ENCODE measurements at regions not wholly inside any gene's neighbourhood (a gene's known extent, or its start where the extent isn't known, plus 50 kb on each side); places are given as distances from the start of the nearest gene placed in this dataset.

DNA sequence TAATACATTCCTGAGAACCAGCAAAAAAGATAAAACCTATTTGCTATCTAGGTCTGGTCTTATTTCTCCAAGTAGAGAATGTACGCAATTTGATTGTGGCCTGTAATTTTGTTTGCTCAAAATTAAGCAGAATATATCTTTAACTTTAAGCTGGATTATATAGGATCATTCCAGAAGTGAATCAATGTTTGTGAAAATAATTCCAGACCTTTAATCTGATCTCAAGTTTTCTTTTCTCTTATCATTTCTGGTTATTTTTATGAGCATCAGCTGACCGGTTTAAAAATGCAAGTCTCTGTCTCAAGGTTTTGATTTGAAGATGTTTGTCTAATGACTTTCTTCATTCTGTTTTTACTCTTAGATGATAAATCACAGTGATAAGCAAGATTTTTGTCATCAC lies 997.9 kb upstream of the FLRT2 start:
- Histone ChIP-seq H3K9me3 (replicated peaks; ENCODE audit: low read length) (no peaks in the 10 kb centered on the region), H3K27me3 (ENCODE audit: control insufficient read depth, insufficient read depth, low read length) (no peaks in the 10 kb centered on the region), H3K36me3 (ENCODE audit: insufficient read depth, low read length) (no peaks in the 10 kb centered on the region), H3K4me1 (ENCODE audit: control insufficient read depth, insufficient read depth, low read length) (no peaks in the 10 kb centered on the region), H3K4me3 (ENCODE audit: low read length) (no peak overlapping the region), H3K4me2 (ENCODE audit: low read length) (no peak overlapping the region), H3K9ac (ENCODE audit: low read depth, low read length) (no peak overlapping the region)

- Histone ChIP-seq H3K9me3 (replicated peaks; ENCODE audit: low read length) (no peaks in the 10 kb centered on the region), H3K4me3 (ENCODE audit: low read length) (no peak overlapping the region), H3K27me3 (ENCODE audit: control insufficient read depth, insufficient read depth, low read length) (no peaks in the 10 kb centered on the region), H3K4me2 (ENCODE audit: low read length) (no peak overlapping the region), H3K9ac (ENCODE audit: low read depth, low read length) (no peak overlapping the region), H3K36me3 (ENCODE audit: insufficient read depth, low read length) (no peaks in the 10 kb centered on the region), H3K4me1 (ENCODE audit: control insufficient read depth, insufficient read depth, low read length) (no peaks in the 10 kb centered on the region)
Observed at GRCh38 chr14:84533181-84533725, 996.7 kb upstream of the FLRT2 start.

- H3K4me2 ChIP-seq (ENCODE audit: low read length): no peak overlapping the region
- H3K4me3 ChIP-seq (ENCODE audit: low read length): no peak overlapping the region
- H3K9ac ChIP-seq (ENCODE audit: low read depth, low read length): no peak overlapping the region
- no peaks in the 10 kb centered on the region for H3K4me1 ChIP-seq (ENCODE audit: control insufficient read depth, insufficient read depth, low read length)
- H3K36me3 ChIP-seq (ENCODE audit: insufficient read depth, low read length): no peaks in the 10 kb centered on the region
- no peaks in the 10 kb centered on the region for H3K27me3 ChIP-seq (ENCODE audit: control insufficient read depth, insufficient read depth, low read length)
- H3K9me3 ChIP-seq (replicated peaks; ENCODE audit: low read length): no peaks in the 10 kb centered on the region
Observed at GRCh38 chr14:84533791-84534190, 996.2 kb upstream of the FLRT2 start.

DNA sequence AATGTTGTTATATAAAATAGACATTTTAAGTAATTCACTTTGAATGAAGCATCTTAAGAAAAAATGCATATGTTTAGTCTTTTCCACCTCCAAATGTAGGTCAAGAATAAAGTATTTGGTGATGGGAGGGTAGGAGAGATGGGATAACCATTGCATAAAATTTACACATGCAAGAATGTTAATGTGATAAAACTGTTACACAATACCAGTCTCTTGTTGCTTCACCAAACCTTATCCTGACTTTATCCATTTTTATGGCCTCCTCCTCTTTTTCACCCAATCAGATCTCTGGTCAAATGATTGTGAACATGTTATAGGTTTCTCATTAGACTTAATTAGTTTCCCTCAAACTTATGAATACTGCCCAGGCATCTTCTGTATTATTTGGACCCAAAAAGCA lies 994.5 kb upstream of the FLRT2 start:
- H3K4me1 ChIP-seq (ENCODE audit: control insufficient read depth, insufficient read depth, low read length): no peaks in the 10 kb centered on the region
- no peaks in the 10 kb centered on the region for H3K27me3 ChIP-seq (ENCODE audit: control insufficient read depth, insufficient read depth, low read length)
- H3K4me2 ChIP-seq (ENCODE audit: low read length): no peak overlapping the region

GRCh38 chr14:84535976-84536375 lies 994.0 kb upstream of the FLRT2 start:
- H3K4me1 ChIP-seq (ENCODE audit: control insufficient read depth, insufficient read depth, low read length): no peaks in the 10 kb centered on the region
- H3K4me3 ChIP-seq (ENCODE audit: low read length): no peak overlapping the region
- H3K27me3 ChIP-seq (ENCODE audit: control insufficient read depth, insufficient read depth, low read length): no peaks in the 10 kb centered on the region
- H3K9ac ChIP-seq (ENCODE audit: low read depth, low read length): no peak overlapping the region
- no peaks in the 10 kb centered on the region for H3K36me3 ChIP-seq (ENCODE audit: insufficient read depth, low read length)
- no peaks in the 10 kb centered on the region for H3K9me3 ChIP-seq (replicated peaks; ENCODE audit: low read length)
- H3K4me2 ChIP-seq (ENCODE audit: low read length): no peak overlapping the region

More for the DNA sequence above, 994.5 kb upstream of the FLRT2 start:
- Histone ChIP-seq H3K9me3 (replicated peaks; ENCODE audit: low read length) (no peaks in the 10 kb centered on the region), H3K9ac (ENCODE audit: low read depth, low read length) (no peak overlapping the region), H3K36me3 (ENCODE audit: insufficient read depth, low read length) (no peaks in the 10 kb centered on the region), H3K4me3 (ENCODE audit: low read length) (no peak overlapping the region)

GRCh38 chr14:84541018-84541417 lies 988.9 kb upstream of the FLRT2 start:
- H3K4me1 ChIP-seq (ENCODE audit: control insufficient read depth, insufficient read depth, low read length): no peaks in the 10 kb centered on the region
- no peaks in the 10 kb centered on the region for H3K9me3 ChIP-seq (replicated peaks; ENCODE audit: low read length)
- no peak overlapping the region for H3K4me2 ChIP-seq (ENCODE audit: low read length)
- H3K4me3 ChIP-seq (ENCODE audit: low read length): no peak overlapping the region
- no peak overlapping the region for H3K9ac ChIP-seq (ENCODE audit: low read depth, low read length)
- no peaks in the 10 kb centered on the region for H3K27me3 ChIP-seq (ENCODE audit: control insufficient read depth, insufficient read depth, low read length)
- no peaks in the 10 kb centered on the region for H3K36me3 ChIP-seq (ENCODE audit: insufficient read depth, low read length)

- H3K4me2 ChIP-seq (ENCODE audit: low read length): no peak overlapping the region
- H3K4me3 ChIP-seq (ENCODE audit: low read length): no peak overlapping the region
- H3K4me1 ChIP-seq (ENCODE audit: control insufficient read depth, insufficient read depth, low read length): no peaks in the 10 kb centered on the region
- H3K9ac ChIP-seq (ENCODE audit: low read depth, low read length): no peak overlapping the region
- H3K36me3 ChIP-seq (ENCODE audit: insufficient read depth, low read length): no peaks in the 10 kb centered on the region
- no peaks in the 10 kb centered on the region for H3K27me3 ChIP-seq (ENCODE audit: control insufficient read depth, insufficient read depth, low read length)
- H3K9me3 ChIP-seq (replicated peaks; ENCODE audit: low read length): no peaks in the 10 kb centered on the region
Observed at GRCh38 chr14:84543859-84544258, 986.1 kb upstream of the FLRT2 start.

- Histone ChIP-seq H3K36me3 (ENCODE audit: insufficient read depth, low read length) (no peaks in the 10 kb centered on the region), H3K9ac (ENCODE audit: low read depth, low read length) (no peak overlapping the region), H3K4me2 (ENCODE audit: low read length) (no peak overlapping the region), H3K4me1 (ENCODE audit: control insufficient read depth, insufficient read depth, low read length) (no peaks in the 10 kb centered on the region), H3K4me3 (ENCODE audit: low read length) (no peak overlapping the region), H3K9me3 (replicated peaks; ENCODE audit: low read length) (no peaks in the 10 kb centered on the region), H3K27me3 (ENCODE audit: control insufficient read depth, insufficient read depth, low read length) (no peaks in the 10 kb centered on the region)
Observed at GRCh38 chr14:84544486-84545131, 985.3 kb upstream of the FLRT2 start.

- Histone ChIP-seq H3K27me3 (ENCODE audit: control insufficient read depth, insufficient read depth, low read length) (no peaks in the 10 kb centered on the region), H3K4me3 (ENCODE audit: low read length) (no peak overlapping the region), H3K9ac (ENCODE audit: low read depth, low read length) (no peak overlapping the region), H3K4me1 (ENCODE audit: control insufficient read depth, insufficient read depth, low read length) (no peaks in the 10 kb centered on the region), H3K4me2 (ENCODE audit: low read length) (no peak overlapping the region), H3K9me3 (replicated peaks; ENCODE audit: low read length) (no peaks in the 10 kb centered on the region), H3K36me3 (ENCODE audit: insufficient read depth, low read length) (no peaks in the 10 kb centered on the region)
Observed at GRCh38 chr14:84546236-84546635, 983.7 kb upstream of the FLRT2 start.

DNA sequence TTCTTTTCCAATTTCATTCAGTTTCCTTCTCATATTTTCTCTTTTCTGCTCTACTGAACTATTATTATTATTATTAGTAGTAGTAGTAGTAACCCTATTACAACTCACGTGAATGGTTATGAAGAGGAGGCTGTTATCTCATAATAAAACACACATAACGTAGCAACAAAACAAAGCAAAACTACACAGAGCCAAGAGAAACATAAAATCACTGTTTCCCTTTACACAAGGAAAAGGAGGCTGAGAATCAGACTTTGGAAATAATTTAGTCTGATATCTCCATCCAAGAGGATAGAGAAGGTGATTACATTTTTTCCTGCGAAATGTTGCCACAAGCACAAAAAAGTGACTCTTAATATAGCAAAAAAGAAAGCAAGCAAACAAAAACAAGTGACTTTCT lies 975.8 kb upstream of the FLRT2 start:
- Histone ChIP-seq H3K9ac (ENCODE audit: low read depth, low read length) (no peak overlapping the region), H3K4me2 (ENCODE audit: low read length) (no peak overlapping the region), H3K4me3 (ENCODE audit: low read length) (no peak overlapping the region), H3K4me1 (ENCODE audit: control insufficient read depth, insufficient read depth, low read length) (no peaks in the 10 kb centered on the region), H3K9me3 (replicated peaks; ENCODE audit: low read length) (no peaks in the 10 kb centered on the region), H3K36me3 (ENCODE audit: insufficient read depth, low read length) (no peaks in the 10 kb centered on the region), H3K27me3 (ENCODE audit: control insufficient read depth, insufficient read depth, low read length) (no peaks in the 10 kb centered on the region)

DNA sequence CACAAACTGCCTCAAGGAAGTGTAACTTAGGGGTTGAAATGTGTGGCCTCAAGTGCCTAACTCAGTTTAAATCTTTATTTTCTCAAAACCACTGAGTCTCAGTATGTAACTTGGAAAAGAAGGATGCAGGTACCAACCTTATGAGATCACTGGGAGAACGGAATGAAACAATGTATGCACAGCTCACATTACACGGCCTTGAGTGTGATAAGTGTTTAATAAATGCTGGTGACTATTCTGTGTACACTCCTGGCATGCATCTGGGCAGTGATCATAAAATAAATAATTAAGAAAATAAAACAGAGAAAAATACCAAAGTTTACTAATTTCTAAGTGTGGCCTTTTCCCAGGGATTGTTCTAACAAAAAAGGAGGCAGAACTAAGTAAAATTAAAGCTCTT lies 974.5 kb upstream of the FLRT2 start:
- H3K27me3 ChIP-seq (ENCODE audit: control insufficient read depth, insufficient read depth, low read length): no peaks in the 10 kb centered on the region
- H3K4me3 ChIP-seq (ENCODE audit: low read length): no peak overlapping the region

DNA sequence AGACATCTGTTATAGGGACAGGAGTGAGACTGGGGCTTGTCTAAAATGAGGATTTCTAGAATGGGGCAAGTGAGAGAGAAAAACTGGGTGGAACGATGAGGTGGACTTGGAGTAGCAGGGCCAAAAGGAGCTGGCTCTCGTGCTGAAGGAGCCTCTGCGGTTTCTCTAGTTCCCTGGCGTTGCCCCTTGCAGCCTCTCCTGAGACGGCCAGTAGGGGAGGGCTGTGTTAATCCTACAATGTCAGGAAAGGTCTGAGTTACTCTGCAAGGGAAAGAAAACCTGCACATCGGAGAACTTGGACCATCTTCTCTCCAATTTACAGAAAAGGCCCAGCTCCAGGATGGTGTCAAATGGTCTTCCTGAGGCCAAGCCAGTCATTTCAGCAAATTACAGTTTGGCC lies 963.8 kb upstream of the FLRT2 start:
- no peaks in the 10 kb centered on the region for H3K4me1 ChIP-seq (ENCODE audit: control insufficient read depth, insufficient read depth, low read length)
- no peaks in the 10 kb centered on the region for H3K9me3 ChIP-seq (replicated peaks; ENCODE audit: low read length)
- no peaks in the 10 kb centered on the region for H3K27me3 ChIP-seq (ENCODE audit: control insufficient read depth, insufficient read depth, low read length)
- no peak overlapping the region for H3K4me3 ChIP-seq (ENCODE audit: low read length)
- H3K36me3 ChIP-seq (ENCODE audit: insufficient read depth, low read length): no peaks in the 10 kb centered on the region
- no peak overlapping the region for H3K9ac ChIP-seq (ENCODE audit: low read depth, low read length)
- no peak overlapping the region for H3K4me2 ChIP-seq (ENCODE audit: low read length)

More for the DNA sequence above, 974.5 kb upstream of the FLRT2 start:
- no peak overlapping the region for H3K4me2 ChIP-seq (ENCODE audit: low read length)
- H3K9ac ChIP-seq (ENCODE audit: low read depth, low read length): no peak overlapping the region
- H3K9me3 ChIP-seq (replicated peaks; ENCODE audit: low read length): no peaks in the 10 kb centered on the region
- H3K36me3 ChIP-seq (ENCODE audit: insufficient read depth, low read length): no peaks in the 10 kb centered on the region
- no peaks in the 10 kb centered on the region for H3K4me1 ChIP-seq (ENCODE audit: control insufficient read depth, insufficient read depth, low read length)
